Right atrium auricular region (tissue), 2 donors: ENCODE measurements at regions not wholly inside any gene's neighbourhood (a gene's known extent, or its start where the extent isn't known, plus 50 kb on each side); places are given as distances from the start of the nearest gene placed in this dataset.

Experiments
- DNase-seq: peaks from one replicate; pipeline ENCODE4 v3.0.0-alpha.2; 2019; ENCODE audit warnings: low spot score
- H3K27ac ChIP-seq, 2 donors: fragments of 200-600 bp; sonication (generic); 1 replicate in 1 of 2; 2 replicates in 1 of 2; pipeline ENCODE4 v1.5.1; 2016 to 2019
- H3K27me3 ChIP-seq, 2 donors: fragments of 200-600 bp; sonication (generic); one replicate each; pipeline versions ENCODE4 v1.5.1 to v1.6.0; 2017 to 2019
- H3K36me3 ChIP-seq: fragments of 200-600 bp; sonication (generic); one replicate; pipeline ENCODE4 v1.5.1; 2016
- H3K4me1 ChIP-seq, 2 donors: fragments of 200-600 bp; sonication (generic); one replicate each; pipeline versions ENCODE4 v1.5.1 to v1.6.0; 2017 to 2019
- H3K4me3 ChIP-seq, 2 donors: fragments of 200-600 bp; sonication (generic); 1 replicate in 1 of 2; 2 replicates in 1 of 2; pipeline ENCODE4 v1.5.1; 2017 to 2019; ENCODE audit warnings: mild to moderate bottlenecking in 1 of 2, moderate library complexity in 1 of 2
- H3K9me3 ChIP-seq, 2 donors: fragments of 200-600 bp; sonication (generic); one replicate each; pipeline ENCODE4 v1.5.1; 2019
- TF ChIP-seq, protein P1 (sequence below), 2 donors: fragments of 200-600 bp; sonication (generic); IDR thresholded peaks; one replicate each; pipeline ENCODE4 v1.5.1; 2019; ENCODE audit warnings: antibody characterized with exemption in 2 of 2

DNA sequence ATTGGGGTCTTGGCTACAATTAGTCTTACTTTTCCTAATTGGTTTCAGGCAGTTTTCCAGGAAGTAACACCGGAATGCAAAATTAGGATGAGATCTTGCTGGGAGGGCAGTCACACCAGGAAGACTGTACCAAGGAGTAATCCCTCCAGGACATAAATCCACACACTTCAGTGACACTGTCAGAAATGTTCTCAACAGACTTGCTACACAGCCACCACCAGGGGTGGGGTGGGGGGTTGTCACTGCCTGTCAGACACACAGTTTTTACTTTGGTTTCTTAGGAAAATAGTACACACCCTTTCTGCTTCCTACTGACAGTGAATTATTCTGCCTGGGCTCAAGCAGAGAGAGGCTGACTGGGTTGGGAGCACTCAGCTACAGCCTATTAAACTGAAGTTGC, 102.9 kb upstream of the CCDC196 start:
- H3K36me3 ChIP-seq = no peaks in the 10 kb centered on the region
- H3K27me3 ChIP-seq = no peaks in the 10 kb centered on the region
- peaks cover 0 to 25% of the 10 kb centered on the region in 2 donors for H3K4me1 ChIP-seq
- DNase-seq = no peak
- no peak overlapping the region for H3K27ac ChIP-seq
- no peak overlapping the region for H3K4me3 ChIP-seq
- TF ChIP-seq, protein P1, sequence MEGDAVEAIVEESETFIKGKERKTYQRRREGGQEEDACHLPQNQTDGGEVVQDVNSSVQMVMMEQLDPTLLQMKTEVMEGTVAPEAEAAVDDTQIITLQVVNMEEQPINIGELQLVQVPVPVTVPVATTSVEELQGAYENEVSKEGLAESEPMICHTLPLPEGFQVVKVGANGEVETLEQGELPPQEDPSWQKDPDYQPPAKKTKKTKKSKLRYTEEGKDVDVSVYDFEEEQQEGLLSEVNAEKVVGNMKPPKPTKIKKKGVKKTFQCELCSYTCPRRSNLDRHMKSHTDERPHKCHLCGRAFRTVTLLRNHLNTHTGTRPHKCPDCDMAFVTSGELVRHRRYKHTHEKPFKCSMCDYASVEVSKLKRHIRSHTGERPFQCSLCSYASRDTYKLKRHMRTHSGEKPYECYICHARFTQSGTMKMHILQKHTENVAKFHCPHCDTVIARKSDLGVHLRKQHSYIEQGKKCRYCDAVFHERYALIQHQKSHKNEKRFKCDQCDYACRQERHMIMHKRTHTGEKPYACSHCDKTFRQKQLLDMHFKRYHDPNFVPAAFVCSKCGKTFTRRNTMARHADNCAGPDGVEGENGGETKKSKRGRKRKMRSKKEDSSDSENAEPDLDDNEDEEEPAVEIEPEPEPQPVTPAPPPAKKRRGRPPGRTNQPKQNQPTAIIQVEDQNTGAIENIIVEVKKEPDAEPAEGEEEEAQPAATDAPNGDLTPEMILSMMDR (IDR thresholded peaks at IDR 0.05) = no peak
- H3K9me3 ChIP-seq = no peaks in the 10 kb centered on the region

DNA sequence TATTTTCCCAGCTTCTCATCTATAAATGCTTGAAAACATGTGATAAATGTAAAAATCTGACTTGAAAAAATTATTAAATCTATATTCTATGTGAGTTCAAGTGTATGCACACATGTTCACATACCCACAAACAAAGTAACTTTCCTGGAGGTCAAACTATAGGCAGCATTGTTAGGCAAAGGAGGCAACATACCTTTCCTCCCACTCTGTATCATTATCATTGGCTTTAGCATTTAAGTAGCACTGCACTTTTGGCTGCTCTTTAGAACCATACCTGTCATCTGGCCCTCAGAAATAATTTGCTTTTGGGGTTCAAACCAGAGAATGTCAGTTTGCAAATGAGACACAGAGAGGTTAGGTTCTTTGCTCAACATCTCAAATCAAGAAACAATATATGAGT, 102.4 kb upstream of the CCDC196 start:
- Histone ChIP-seq H3K9me3 (no peaks in the 10 kb centered on the region), H3K4me3 (no peak overlapping the region), H3K27ac (no peak overlapping the region), H3K36me3 (no peaks in the 10 kb centered on the region), H3K27me3 (no peaks in the 10 kb centered on the region), H3K4me1 (peaks cover 0 to 25% of the 10 kb centered on the region in 2 donors)
- DNase-seq = no peak
- TF ChIP-seq, protein P1 (IDR thresholded peaks at IDR 0.05) = no peak

GRCh38 chr14:66388516-66388915, 97.7 kb upstream of the CCDC196 start:
- TF ChIP-seq, protein P1 (IDR thresholded peaks at IDR 0.05) = no peak

GRCh38 chr14:66389481-66389880, 96.7 kb upstream of the CCDC196 start:
- H3K27ac ChIP-seq = no peak overlapping the region
- H3K4me3 ChIP-seq = no peak overlapping the region
- no peak for DNase-seq
- H3K4me1 ChIP-seq = no peaks in the 10 kb centered on the region
- H3K27me3 ChIP-seq = no peaks in the 10 kb centered on the region
- no peaks in the 10 kb centered on the region for H3K9me3 ChIP-seq
- H3K36me3 ChIP-seq = no peaks in the 10 kb centered on the region
- TF ChIP-seq, protein P1 (IDR thresholded peaks at IDR 0.05) = no peak

More at GRCh38 chr14:66388516-66388915, 97.7 kb upstream of the CCDC196 start:
- H3K4me1 ChIP-seq = no peaks in the 10 kb centered on the region
- H3K36me3 ChIP-seq = no peaks in the 10 kb centered on the region
- H3K9me3 ChIP-seq = no peaks in the 10 kb centered on the region
- H3K27ac ChIP-seq = no peak overlapping the region
- no peak for DNase-seq
- H3K27me3 ChIP-seq = no peaks in the 10 kb centered on the region
- no peak overlapping the region for H3K4me3 ChIP-seq

DNA sequence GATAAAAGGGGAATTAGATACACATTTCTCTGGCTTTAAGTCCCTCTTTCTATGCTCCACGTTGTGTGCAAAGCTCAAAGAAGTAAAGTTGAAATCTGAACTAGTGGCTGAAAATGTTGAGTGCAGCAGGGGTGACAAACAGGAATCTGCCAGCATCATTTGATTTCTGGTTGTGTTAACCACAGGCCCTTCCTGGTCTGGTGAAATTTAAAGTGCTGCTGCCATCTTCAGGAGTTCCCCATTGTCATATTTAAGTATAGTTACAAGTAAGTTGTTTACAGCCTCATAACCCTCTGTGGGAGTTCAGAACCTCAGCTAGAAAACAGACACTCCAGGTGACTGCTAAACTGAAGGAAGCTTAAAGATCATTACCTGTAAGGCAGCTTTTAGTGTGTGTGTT, 90.9 kb upstream of the CCDC196 start:
- no peaks in the 10 kb centered on the region for H3K36me3 ChIP-seq
- no peaks in the 10 kb centered on the region for H3K9me3 ChIP-seq
- H3K27ac ChIP-seq = no peak overlapping the region
- H3K4me3 ChIP-seq = no peak overlapping the region
- DNase-seq = no peak
- H3K4me1 ChIP-seq = no peaks in the 10 kb centered on the region
- TF ChIP-seq, protein P1 (IDR thresholded peaks at IDR 0.05) = peak in 1 of 2 donors; percentile 27
- no peaks in the 10 kb centered on the region for H3K27me3 ChIP-seq

DNA sequence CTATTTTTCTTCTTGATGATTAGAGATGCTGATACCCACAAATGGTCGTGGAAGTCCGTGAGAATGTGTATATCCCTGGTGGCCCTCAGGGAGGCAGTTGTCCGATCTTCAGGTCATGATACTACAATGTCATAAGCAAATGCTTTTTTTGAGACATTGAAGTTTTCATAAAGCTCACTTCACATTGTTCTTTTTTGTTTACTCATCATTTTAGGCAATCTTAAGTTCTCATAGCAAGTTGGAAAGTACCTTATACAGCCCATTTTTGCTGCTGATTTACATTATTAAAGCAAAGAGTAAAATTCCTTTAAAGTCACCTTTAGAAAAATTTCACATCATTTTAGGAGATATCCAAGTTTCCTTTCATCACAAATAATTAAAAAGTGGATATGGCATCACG, 90.0 kb upstream of the CCDC196 start:
- TF ChIP-seq, protein P1 (IDR thresholded peaks at IDR 0.05) = no peak
- DNase-seq = no peak
- no peaks in the 10 kb centered on the region for H3K9me3 ChIP-seq

More for the DNA sequence above, 90.0 kb upstream of the CCDC196 start:
- no peaks in the 10 kb centered on the region for H3K27me3 ChIP-seq
- H3K27ac ChIP-seq = no peak overlapping the region
- H3K36me3 ChIP-seq = no peaks in the 10 kb centered on the region
- no peaks in the 10 kb centered on the region for H3K4me1 ChIP-seq
- H3K4me3 ChIP-seq = no peak overlapping the region
